NCI-H69 (cell line): ENCODE measurements at regions not wholly inside any gene's neighbourhood (a gene's known extent, or its start where the extent isn't known, plus 50 kb on each side); places are given as distances from the start of the nearest gene placed in this dataset.
"Not testable (repeated sequence)": the region's sequence is repeated elsewhere in the genome, so short reads cannot be mapped to it uniquely, and the experiment has no call there.

ENCODE experiments used
- DNase-seq: peaks from one replicate; lab custom pipeline; 2025; lab: John Stamatoyannopoulos, UW

DNA sequence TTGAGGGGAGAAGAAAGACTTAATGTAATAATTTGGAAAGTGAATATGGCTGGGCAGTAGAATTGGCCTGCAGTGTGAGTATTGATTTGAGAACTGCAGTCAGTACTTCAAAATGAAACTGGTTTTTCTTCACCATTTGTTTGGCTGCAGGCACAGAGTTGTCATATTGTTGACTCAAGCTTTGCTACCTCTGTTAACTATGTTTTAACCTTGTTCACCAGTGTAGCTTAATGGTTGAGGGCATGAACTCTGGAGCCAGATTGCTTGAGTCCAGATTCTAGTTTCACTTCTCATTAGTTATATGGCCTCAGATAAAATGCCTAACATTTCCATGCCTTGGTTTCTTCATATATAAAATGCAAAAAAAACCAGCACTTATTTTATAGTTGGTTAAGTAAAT is 64.1 kb downstream of the CFAP44 start:
- DNase-seq = no peak

DNA sequence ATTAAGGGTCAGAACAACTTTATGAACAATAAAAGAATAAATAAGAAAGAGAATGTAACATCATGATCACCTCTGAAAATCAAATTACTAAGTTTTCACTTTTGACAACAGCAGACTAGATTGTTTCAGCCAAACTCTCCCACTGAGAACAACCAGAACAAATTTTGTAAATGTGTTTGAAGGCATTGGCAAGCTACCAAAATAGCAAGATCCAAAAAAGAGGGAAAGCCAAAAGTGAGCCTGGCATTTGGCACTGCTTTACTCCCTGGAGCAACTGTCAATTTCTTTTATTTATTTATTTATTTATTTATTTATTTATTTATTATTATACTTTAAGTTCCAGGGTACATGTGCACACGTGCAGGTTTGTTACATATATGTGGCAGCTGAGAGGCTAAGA is 67.2 kb downstream of the CFAP44 start:
- no peak for DNase-seq

GRCh38 chr3:113366800-113367199 is 74.5 kb downstream of the CFAP44 start:
- peak; percentile 78 for DNase-seq

GRCh38 chr3:113355340-113355739 is 86.0 kb downstream of the CFAP44 start:
- not testable (repeated sequence) for DNase-seq

GRCh38 chr3:113354307-113354706 is 87.0 kb downstream of the CFAP44 start:
- DNase-seq = no peak

GRCh38 chr3:113353678-113354077 is 87.6 kb downstream of the CFAP44 start:
- DNase-seq = no peak

GRCh38 chr3:113340785-113341184 is 100.5 kb downstream of the CFAP44 start:
- DNase-seq = no peak

DNA sequence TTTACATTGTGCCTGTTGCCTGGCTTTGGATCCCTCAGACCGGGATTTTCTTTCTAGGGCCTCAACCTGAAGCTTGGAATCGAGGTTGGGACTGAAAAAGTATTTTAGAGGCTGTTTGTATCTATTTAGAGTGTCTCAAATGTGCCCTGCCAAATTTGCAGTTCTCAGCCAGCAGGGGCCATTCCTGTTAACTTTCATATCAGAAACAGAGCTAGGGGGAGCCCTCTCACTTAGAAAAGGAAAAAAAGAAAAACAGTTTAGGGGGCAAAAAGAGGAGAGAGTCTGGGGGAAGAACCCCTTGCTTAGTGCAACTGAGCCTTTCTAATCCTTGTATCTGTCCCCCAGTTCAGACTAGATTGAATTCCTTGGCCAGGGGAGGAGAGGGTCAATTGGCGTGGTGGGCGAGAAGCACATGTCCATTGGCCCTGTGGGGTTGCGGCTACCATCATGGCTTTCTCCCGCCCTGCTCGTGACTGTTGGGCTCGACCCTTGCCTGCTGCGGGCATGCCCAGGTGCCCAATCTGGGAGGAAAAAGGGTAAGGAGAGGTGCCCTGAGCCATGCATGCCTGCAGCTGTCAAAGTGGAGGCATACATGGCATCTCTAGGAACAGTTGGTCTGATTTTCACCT is 101.6 kb downstream of the CFAP44 start:
- no peak for DNase-seq
